HG02678 (cell line): ENCODE measurements at regions not wholly inside any gene's neighbourhood (a gene's known extent, or its start where the extent isn't known, plus 50 kb on each side); places are given as distances from the start of the nearest gene placed in this dataset.
A peak's percentile ranks its signal among the peaks of the same experiment; 100 is the strongest.

Experiments
- ATAC-seq: cut with Tn5 transposase; IDR thresholded peaks from one replicate; pipeline ENCODE4 v1.9.1; 2021; ENCODE audit warnings: mild to moderate bottlenecking, moderate library complexity; ENCODE audit not compliant: unreplicated experiment

DNA sequence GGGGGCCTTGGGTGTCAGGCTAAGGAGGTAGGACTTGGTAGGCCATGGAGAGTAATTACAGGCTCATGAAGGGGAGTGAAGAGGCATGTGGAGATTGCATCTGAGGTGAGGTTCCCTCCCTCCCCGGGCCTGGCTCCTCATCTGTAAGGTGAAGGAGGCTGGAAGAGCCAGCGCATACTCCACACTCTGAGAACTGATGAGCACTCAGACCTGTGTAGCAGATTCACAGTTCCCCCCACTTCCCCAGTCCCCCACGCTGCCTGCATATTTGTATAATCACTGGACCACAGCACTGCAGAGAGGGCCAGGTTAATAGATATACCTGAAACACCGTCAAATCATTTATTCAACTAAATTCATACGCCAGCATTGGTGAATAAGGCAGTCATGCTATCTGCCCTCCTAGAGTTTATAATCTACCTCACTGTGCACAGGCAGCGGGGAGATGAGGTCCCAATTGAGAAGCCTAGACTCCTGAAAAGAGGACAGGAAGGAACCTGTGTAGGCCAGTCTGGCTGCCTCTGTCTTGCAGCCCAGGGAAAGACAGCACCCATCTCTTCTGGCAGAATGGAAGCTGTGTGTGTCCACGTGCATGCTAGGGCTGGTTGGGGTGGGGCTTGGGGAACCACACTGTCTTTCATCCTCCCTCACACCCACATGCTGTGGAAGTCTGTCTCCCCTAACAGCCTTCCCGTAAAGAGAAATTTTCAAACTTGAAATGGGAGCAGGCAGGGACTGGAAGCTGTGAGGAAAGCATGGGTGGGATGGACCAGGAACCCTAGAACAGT is 110.6 kb upstream of the ATP1A1 start:
- no peak for ATAC-seq

DNA sequence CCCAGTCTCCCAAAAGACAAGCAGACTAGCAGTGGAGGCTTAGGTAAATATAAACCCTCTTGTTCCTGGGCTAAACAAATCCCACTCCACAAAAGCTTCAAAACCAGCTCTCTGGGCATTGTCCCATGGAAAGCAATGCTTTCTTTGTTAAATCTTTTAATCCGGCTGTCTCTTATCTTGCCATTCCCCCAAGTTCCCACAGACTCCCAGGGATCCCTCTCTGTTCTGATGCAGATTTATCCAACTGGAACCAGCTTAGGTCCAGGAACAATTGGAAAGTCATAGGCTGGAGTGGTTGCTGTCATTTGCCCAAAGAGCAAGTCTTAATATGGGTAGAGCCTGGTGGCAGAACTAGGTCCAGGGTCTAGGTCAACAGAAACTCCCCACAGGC is 110.1 kb upstream of the ATP1A1 start:
- ATAC-seq = no peak

DNA sequence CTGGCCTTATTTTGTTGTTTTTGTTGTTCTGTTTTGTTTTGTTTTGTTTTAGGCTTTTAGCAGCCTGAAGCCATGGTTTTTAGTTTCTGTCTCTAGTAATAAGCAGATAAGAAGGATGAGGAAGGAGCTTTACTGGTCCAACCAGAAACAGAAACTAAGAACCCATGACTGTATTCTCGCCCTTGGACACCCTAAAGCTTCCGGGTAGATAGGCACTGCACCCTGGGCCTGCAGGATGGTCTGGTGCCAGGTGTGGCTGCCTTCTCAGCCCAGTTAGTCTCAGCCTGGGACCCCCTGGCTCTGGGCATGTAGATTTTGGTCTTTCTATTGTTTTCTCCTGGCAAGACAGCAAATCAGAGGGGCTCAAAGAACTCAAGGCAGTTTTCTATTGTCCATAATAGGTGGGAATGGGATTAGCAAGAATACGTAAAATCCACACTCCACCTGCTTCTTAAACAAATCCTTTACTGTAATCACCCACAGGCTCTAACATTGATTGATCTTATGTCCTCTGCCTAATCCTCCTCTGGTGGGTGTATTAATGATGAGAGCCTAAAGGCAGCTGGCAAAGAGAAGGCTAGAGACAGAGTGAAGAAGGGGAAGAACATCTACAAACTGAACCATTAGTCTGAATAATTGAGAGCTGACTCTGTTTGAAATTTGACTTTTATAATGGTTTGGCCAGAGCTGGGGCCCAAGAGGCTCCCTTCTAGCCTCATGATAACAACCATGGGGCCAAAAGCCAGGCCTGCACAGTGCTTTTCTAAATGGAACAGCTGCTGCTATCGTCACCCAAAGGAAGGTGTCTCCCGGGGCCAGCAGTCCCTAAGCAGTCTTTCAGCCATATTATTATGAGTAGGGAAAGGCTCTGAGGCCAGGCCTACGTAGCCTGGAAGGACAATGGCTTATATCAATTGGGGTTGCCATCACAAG is 106.8 kb upstream of the ATP1A1 start:
- ATAC-seq = no peak

DNA sequence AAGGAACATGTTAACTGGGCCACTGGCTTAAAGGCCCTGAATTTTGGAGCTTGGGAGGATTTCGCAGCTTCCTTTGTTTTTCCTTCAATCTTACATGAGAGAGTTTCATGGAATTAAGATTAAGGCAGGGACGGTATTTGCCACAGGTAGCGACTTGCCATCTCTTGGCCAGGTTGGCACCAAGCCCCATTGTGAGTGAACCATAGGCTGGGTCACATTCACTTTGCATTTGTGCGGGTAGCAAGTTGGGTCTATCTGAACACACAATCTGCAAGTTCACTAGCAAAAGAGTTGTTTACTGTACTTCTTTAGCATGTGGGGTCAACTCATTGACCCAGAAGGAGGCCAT is 106.2 kb upstream of the ATP1A1 start:
- ATAC-seq = no peak

DNA sequence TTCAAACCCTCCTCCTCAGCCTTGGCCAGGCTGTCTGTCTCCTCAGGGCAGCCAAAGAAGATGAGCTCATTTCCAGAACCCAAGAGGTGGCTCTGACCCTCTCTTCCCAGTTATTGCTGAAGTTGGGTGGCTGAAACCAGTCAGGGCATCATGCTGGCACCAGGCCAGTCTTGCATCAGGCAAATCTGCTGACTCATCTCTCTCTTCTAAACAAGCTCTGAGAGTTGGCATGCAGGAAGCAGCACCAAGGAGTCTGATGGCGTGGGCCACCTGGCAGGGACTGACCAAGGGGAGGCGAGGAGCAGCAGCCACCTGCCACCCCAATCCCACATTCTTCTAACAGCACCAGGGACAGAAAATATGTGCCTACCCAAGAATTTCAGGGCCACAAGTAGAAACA is 104.8 kb upstream of the ATP1A1 start:
- ATAC-seq = no peak

DNA sequence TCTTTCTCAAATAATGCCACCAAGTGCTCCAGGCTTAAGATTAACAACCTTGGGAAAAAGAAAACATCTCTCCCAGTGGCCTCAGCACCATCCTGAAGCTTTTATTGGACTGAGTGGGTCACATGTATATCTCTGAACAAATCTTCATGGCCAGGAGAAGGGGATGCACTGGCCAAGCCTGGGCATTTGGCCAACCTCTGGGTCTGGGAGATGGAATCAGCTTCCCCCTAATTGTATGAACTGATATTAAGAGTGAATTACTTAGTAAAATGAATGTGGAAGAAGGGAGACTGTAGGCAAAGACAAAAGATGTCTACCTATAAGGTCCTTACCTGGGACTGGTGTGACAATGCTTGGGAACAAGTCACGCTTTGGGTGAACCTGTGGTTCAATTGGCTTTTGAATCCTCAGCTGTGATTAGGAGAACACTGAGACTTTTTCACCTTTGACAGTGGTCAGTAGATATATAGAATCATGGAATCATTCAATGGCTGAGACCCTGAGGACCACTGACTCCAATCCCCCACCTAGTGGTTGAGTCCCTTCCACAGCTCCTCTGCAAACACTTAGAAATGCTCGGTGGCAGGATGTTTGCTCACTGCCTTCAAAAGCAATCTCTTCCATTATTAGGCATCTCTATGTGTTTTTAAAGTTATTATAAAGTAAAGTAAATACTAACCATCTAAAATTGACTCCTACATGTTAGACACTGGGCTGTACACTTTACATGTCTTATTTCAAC is 102.6 kb upstream of the ATP1A1 start:
- ATAC-seq = no peak

DNA sequence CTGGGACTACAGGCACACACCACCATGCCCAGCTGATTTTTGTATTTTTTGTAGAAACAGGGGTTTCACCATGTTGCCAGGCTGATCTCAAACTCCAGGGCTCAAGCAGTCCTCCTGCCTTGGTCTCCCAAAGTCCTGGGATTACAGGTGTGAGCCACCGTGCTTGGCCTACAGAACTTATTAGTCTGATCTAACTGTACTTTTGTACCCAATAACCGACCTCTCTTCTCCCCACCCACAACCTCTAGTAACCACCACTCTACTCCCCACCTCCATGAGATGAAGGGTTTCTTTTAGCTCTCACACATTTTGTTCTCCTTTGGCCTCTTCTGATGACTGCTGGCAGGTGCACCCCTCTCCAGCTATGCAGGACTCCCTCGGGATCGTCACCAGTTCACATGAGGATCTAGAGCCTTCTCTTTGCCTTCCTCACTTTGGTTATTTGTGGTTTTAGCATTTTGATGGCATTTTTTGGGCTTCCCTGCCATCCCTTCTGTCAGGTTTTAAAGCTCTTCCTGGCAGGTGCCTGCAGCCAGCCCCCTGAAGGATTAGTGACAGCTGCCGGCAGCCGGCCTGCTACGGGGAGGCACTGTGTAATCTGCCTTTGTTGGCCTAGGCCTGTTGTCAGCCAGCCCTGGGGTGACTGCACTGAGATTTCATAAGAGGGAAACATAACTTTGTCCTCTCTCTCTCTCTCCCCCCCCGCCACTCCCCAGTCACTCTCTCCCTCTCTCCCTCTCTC is 99.8 kb upstream of the ATP1A1 start:
- ATAC-seq = no peak

DNA sequence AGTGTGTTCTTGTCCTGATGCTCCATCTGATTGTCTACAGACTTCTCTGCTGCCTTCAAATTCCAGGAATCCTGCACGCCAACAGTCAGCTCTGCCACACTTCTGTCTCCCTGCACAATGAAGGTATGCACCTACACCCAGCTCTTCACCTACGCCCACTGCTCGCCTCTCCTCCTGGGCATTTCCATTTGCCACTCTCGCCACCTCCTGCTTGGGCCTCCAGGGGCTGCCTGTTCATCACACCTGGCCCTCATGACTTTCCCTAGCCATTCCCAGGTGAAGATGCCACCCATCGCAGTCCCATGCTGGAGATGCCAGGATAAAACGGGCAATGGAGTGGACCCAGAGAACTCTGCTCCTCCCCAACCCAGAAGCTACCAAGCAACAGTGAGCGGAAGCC is 96.5 kb upstream of the ATP1A1 start:
- ATAC-seq = no peak

DNA sequence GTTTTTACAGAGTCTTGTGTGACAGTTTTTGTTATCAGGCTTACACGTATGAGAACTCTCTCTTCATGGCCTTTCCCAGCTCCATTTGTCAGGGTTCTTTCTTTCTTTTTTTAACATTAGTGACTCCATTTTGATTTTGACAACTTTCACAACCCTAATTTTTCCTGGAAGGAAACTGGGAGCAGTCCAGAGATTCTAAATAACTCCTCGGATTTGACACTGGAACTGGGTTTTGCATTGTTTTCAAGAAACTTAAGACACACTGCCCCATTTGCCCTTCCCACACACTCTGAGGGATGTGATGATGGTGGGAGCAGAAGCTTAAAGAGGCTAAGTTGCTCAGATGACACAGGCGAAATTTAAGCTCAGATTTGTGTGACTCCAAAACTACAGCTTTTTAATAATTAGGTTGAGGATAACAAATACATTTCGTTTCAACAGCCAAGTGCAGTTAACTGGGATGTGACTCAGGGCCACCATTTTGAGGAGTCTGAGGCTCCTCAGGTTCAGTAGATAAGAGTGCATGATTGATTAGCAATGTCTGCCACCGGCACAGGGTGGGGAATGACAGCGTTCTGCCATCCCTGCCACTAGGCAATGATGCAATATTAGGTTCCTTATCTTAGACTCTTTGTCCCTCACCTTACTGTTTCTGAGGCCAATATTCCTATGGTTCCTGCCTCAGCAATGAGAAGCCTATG is 95.1 kb upstream of the ATP1A1 start:
- ATAC-seq = no peak

DNA sequence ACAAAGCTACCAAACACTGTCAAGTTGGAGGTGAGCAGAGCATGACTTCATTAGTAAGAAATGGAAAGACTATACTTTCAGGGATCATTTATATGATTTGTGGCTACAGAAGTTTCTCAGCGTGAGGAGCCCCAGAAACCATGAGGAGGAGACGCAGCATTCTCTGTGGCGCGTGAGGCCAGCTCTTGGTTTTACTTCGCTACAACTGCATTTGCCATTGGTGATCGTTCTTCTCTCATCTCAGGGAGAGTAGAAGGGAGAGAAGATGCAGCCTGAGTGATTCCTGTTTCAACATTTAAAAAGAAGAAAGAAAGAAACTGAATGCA is 94.5 kb upstream of the ATP1A1 start:
- ATAC-seq = no peak

DNA sequence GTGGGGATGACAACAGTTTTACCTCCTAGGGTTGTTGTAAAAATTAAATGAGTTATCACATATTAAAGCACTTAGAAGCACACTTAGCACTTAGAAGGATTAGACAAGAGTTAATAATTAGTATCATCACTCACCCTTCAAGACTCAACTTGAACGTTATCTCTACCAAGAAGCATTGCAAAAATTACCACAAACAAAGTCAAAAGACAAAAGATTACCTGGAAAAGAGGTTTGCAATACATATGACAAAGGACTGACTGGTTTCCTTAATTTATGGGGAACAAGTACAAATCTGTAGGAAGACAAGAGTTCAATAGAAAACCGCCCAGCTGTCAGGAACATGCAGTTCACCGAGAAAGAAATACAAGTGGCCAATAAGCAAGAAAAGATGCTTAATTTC is 93.3 kb upstream of the ATP1A1 start:
- no peak for ATAC-seq

DNA sequence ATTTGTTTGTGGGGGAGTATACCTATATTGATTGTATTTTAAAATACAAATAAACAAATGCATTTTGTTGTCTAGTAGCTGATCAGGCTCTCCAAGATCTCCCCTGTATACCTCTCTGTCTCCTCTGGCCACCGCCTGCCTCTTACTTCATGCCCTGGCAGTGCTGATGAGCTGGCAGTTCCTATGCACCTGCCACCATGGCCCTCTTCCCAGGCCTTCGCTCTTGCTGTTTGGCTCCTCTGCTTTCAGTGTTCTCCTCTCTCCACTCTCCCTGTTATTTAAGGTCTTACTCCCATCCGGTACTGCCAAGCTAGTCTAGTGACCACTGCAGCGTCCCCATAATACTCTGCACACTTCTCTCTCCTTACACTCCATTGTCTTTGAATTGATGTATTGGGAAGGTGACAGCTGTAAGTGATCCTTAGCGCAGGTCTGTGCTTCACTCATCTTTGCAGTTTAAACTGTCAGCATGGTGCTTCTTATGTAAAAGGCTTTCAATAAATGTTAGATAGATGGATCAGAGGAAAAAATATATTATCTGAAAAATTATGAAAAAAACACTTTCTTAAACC is 88.1 kb upstream of the ATP1A1 start:
- ATAC-seq = no peak

DNA sequence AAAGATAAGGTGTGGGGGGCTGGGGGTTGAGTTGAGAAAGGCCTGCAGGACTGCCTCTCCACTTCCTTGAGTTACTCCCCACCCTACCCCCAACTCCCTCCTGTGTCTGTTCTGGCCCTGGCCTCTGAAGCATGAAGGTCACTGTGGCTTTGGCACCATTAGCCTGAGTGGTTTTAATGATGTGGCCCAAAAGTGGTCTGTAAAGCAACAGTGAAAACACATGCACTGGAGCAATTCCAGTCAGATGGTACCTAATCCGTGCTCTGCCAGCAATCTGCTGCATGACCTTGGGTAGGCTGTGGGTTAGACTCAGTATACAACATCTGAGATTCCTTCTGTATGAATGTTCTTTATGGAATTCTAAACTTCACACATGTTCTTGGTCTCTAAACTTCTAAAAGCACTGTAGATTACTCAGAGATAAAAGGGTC is 86.5 kb upstream of the ATP1A1 start:
- no peak for ATAC-seq

DNA sequence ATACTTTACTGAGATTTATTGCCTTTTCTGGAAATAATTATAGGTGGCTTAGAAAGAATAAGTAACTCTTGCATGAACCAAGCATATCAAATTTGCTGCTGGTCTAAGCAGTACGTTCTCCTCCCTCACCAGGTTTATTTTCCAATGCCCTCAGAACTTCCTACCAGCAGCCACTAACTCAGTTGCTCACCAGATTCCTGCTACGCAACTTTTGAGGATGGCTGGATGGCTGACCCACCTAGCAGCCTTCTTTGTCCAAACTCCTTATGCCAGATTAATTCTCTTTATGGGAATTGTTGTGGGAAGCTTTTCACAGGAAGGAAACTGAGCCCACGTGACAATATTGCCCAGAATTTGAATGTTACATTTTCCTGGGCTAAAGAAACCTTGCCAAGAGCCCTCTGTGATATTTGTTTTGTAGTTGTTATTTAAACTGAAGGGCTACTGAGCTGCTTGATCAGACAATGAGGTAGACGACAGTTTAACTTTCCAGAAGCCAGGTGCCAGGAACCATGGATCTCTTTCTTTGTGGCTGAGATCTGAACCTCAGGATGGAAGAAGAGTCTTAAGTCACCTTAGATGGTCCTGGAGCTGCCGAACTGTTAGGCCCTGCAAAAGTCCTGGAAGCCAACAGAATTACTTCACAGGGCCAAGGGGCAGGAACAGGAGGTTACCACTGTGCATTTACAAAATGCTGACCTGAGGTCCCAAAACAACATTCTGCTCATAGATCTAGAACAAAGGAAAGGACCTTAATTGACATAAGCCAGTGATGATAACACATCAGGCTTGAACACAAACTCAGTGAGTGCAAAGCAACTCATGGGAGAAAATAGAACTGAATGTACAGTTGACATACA is 85.5 kb upstream of the ATP1A1 start:
- no peak for ATAC-seq

DNA sequence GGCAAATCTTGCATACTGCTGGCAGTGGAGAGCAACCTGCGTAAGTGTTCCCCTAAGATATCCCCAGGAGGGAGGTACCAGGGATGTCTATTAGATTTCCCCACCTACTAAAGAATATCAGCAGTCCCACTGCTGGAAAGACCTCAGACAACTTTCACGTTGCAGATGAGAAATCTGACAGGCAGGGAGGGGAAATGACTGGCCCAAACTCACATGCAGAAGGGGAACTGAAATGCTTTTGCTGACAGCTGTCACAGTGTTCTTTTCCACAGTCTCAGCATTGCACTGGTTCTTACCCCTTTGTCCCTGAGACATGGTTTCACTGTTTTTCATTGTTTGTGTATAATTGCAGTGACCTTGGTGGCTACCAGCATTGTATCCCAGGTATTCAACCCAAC is 84.8 kb upstream of the ATP1A1 start:
- peak; percentile 91 for ATAC-seq

DNA sequence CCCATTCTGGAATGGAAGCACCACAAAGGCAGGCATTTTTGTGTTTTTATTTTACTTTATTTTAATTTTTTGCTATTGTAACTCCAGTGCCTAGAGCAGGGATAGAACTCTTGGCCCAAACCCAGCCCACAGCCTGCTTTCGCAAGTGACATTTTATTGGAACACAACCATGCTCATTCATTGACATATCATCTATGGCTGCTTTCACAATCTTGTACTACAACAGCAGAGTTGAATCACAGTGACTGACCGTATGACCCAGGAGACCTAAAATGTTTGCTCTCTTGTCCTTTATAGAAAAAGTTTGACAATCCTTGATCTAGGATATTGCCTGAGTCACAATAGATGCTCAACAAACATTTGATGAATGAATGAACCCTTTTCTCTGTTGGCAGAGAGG is 83.9 kb upstream of the ATP1A1 start:
- no peak for ATAC-seq

DNA sequence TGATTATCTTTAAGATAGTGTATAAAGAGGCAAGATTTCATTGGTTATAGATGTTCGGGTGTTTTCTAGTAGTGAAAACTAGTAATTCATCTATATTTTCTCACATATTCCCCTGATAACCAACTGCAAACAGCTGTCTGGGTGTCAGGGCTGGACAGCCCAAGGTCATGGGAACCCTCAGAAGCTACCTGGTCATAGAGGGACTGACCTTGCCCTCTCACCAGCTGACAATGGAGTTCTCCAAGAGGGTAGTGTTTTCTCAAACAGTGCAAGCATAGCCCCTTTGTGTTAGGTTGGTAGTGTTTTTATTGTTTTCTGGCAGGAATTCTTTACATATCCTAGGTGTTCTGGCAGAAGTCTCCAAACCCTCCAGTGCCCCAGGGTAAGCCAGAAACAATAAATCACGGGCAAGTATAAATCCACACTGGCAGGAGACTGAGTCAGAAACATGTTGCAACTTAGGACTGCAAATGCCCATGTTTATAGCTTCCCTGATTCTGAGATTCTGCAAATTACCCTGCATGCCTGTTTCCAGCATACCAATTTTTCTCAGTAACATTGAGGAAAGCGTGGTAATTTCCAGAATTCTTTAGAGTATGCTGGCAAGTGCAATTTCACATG is 82.8 kb upstream of the ATP1A1 start:
- no peak for ATAC-seq

DNA sequence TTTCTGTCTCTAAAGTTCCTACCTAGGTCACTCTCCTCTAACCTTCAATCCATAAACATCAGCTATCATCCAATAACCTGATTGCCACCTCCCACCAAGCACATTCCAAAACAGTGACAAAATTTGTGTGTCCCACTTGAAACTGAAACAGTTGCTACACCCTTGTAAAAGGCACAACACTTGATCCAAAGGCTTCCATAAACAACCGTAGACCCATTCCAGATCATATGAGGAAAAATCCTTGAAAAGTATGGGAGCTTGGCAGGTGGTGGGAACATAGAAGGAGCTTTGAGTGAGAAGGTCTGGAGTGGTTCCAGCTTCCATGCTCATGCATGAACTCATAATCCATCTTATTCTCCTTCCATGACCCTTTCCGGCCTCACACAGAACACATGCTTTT is 82.0 kb upstream of the ATP1A1 start:
- ATAC-seq = no peak
